NT2/D1 (cell line): ENCODE measurements at regions not wholly inside any gene's neighbourhood (a gene's known extent, or its start where the extent isn't known, plus 50 kb on each side); places are given as distances from the start of the nearest gene placed in this dataset.

Source experiments
- SUZ12 ChIP-seq: IDR thresholded peaks from 2 replicates; pipeline ENCODE4 v1.6.1; 2011; ENCODE audit not compliant: insufficient read length, insufficient read depth; ENCODE audit errors: extremely low read depth
- ZNF274 ChIP-seq: IDR thresholded peaks from 2 replicates; pipeline ENCODE4 v1.6.1; 2011; ENCODE audit warnings: mild to moderate bottlenecking, low read depth, low read length

DNA sequence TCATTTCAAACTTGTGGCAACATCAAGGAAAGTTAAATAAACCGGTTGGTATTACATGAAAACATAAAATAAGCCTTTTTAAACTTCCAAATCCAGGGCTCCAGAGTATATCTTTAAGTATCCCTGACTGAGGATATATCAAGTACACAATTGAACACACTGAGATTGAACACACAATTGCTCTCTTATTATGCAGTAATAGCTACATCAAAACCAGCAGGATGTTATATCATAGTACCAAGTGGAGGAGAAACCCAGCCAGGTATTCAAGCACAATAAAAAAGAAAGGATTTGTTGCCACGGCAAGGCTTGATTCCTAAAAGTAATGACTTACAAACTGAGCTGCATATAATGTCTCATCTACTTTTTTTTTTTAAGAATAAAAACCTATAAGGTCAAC, 605.8 kb downstream of the SPOCK3 start:
- TF ChIP-seq SUZ12: no peak
- no peak for TF ChIP-seq ZNF274
